ENCODE measurements at regions not wholly inside any gene's neighbourhood (a gene's known extent, or its start where the extent isn't known, plus 50 kb on each side); places are given as distances from the start of the nearest gene placed in this dataset.

- peaks cover 0 to 16% (median 4%) of the 10 kb centered on the region in 12 donors for H3K4me1 ChIP-seq
- WGBS, 4 donors, result 77 to 100% (median 84%) methylated on average over 1 of the region's 1 CpG
- H3K4me3 ChIP-seq, result no peak overlapping the region
- H3K9me3 ChIP-seq, result no peaks in the 10 kb centered on the region
- H3K36me3 ChIP-seq, result no peaks in the 10 kb centered on the region
- no peak for TF ChIP-seq POLR2A (IDR thresholded peaks at IDR 0.05)
- no peak for TF ChIP-seq CTCF (IDR thresholded peaks at IDR 0.05)
- H3K27me3 ChIP-seq, result no peaks in the 10 kb centered on the region
- ATAC-seq (no peak), DNase-seq (no peak)
- intact Hi-C loops (cut with DNase I), result no loop called here
- H3K27ac ChIP-seq, result no peak overlapping the region
Observed at GRCh38 chr1:184260382-184260781, 126.4 kb upstream of the C1orf21 start.

GRCh38 chr1:184262109-184262508 is 124.7 kb upstream of the C1orf21 start:
- Histone ChIP-seq H3K36me3 (no peaks in the 10 kb centered on the region), H3K4me1 (peaks cover 0 to 16% (median 2%) of the 10 kb centered on the region in 12 donors), H3K27me3 (no peaks in the 10 kb centered on the region), H3K9me3 (no peaks in the 10 kb centered on the region), H3K4me3 (no peak overlapping the region), H3K27ac (no peak overlapping the region)
- DNase-seq (no peak), ATAC-seq (no peak)
- TF ChIP-seq CTCF (IDR thresholded peaks at IDR 0.05) (no peak), POLR2A (IDR thresholded peaks at IDR 0.05) (no peak)
- intact Hi-C loops (cut with DNase I), result no loop called here

- Histone ChIP-seq H3K27ac (no peak overlapping the region), H3K36me3 (no peaks in the 10 kb centered on the region)
- no peak for DNase-seq
Observed at GRCh38 chr1:184267747-184268146, 119.1 kb upstream of the C1orf21 start.

GRCh38 chr1:184270556-184270955 is 116.3 kb upstream of the C1orf21 start:
- TF ChIP-seq CTCF (IDR thresholded peaks at IDR 0.05) (no peak), POLR2A (IDR thresholded peaks at IDR 0.05) (no peak)
- DNase-seq (no peak), ATAC-seq (peak in 1 of 4 donors; percentile 47)
- no peaks in the 10 kb centered on the region for H3K36me3 ChIP-seq
- H3K4me1 ChIP-seq, result peaks cover 0 to 6% (median 0%) of the 10 kb centered on the region in 12 donors
- intact Hi-C loops (cut with DNase I), result no loop called here
- H3K4me3 ChIP-seq, result no peak overlapping the region
- WGBS, 4 donors, result 42 to 47% (median 46%) methylated on average over 3 of the region's 3 CpGs
- no peaks in the 10 kb centered on the region for H3K27me3 ChIP-seq
- H3K9me3 ChIP-seq, result peaks cover 0 to 6% (median 0%) of the 10 kb centered on the region in 12 donors
- no peak overlapping the region for H3K27ac ChIP-seq

More at GRCh38 chr1:184267747-184268146, 119.1 kb upstream of the C1orf21 start:
- Histone ChIP-seq H3K4me3 (no peak overlapping the region), H3K9me3 (no peaks in the 10 kb centered on the region), H3K27me3 (no peaks in the 10 kb centered on the region), H3K4me1 (peaks cover 0 to 6% (median 0%) of the 10 kb centered on the region in 12 donors)
- 91 to 94% (median 93%) methylated on average over 4 of the region's 4 CpGs for WGBS, 4 donors
- intact Hi-C loops (cut with DNase I), result no loop called here
- ATAC-seq, result no peak
- TF ChIP-seq CTCF (IDR thresholded peaks at IDR 0.05), result no peak
- TF ChIP-seq POLR2A (IDR thresholded peaks at IDR 0.05), result no peak

Measured in heart left ventricle (tissue), 16 donors.